ENCODE measurements at regions not wholly inside any gene's neighbourhood (a gene's known extent, or its start where the extent isn't known, plus 50 kb on each side); places are given as distances from the start of the nearest gene placed in this dataset.
"Not testable (repeated sequence)": the region's sequence is repeated elsewhere in the genome, so short reads cannot be mapped to it uniquely, and the experiment has no call there.

DNA sequence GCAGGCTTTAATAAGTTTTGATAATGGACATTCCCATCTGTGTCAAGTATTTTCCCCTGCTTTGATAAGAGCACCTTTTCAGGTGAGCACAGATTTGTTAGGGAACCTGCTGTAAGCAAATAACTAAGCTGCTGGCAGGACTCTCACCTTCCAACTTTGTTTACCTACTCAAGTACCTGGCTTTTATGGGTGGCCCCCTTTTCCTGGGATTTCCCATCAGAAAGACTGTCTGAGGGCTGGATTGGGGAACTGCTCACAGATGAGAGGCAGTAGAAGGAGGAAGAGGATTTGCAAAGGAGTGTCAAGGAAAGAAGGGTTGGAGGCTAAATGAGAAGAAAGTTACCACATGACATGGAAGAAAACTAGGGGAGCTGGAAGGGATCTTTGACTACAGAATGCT, 210.1 kb upstream of the RIMS1 start:
- Histone ChIP-seq H4K91ac (ENCODE audit: low read depth, low read length) (no peak overlapping the region), H2BK120ac (ENCODE audit: insufficient read depth, low read length, poor library complexity) (no peak overlapping the region), H3K27me3 (ENCODE audit: insufficient read depth, low read length) (no peaks in the 10 kb centered on the region), H3K9me3 (ENCODE audit: insufficient read depth, low read depth, low read length) (no peaks in the 10 kb centered on the region), H3K4me3 (ENCODE audit: low read depth, low read length) (no peak overlapping the region), H3K14ac (ENCODE audit: low read length) (no peak overlapping the region), H3K27ac (ENCODE audit: low read depth, low read length) (no peak overlapping the region), H4K8ac (ENCODE audit: low read depth, low read length) (no peak overlapping the region), H2AK5ac (ENCODE audit: low read length) (no peak overlapping the region), H3K9ac (ENCODE audit: low read length) (no peak overlapping the region), H2AFZ (ENCODE audit: insufficient read depth, low read length, poor library complexity) (no peak overlapping the region), H3K79me1 (ENCODE audit: low read length) (no peaks in the 10 kb centered on the region), H2BK12ac (ENCODE audit: low read length) (no peak overlapping the region), H3K23ac (ENCODE audit: low read length) (no peak overlapping the region), H4K12ac (ENCODE audit: low read depth, low read length) (no peak overlapping the region), H3K18ac (ENCODE audit: low read length) (no peak overlapping the region), H2BK5ac (ENCODE audit: low read depth, low read length, poor library complexity) (no peak overlapping the region), H3K36me3 (ENCODE audit: control insufficient read depth in 1 of 2, insufficient read depth in 2 of 2, low read length in 2 of 2) (no peaks in the 10 kb centered on the region), H3K4me1 (ENCODE audit: control insufficient read depth in 1 of 2, insufficient read depth in 2 of 2, low read length in 2 of 2) (no peaks in the 10 kb centered on the region), H3K79me2 (ENCODE audit: control insufficient read depth, insufficient read depth, low read length, poor library complexity) (no peaks in the 10 kb centered on the region), H3K4ac (ENCODE audit: low read depth, low read length) (no peak overlapping the region), H3K4me2 (ENCODE audit: low read length) (no peak overlapping the region)
- DNase-seq: no peak

- no CpG with 5 or more reads among the region's 3 CpGs for WGBS (ENCODE audit: extremely low coverage, insufficient coverage, insufficient read length)
- no peak overlapping the region for H3K18ac ChIP-seq (ENCODE audit: low read length)
- H3K9me3 ChIP-seq (ENCODE audit: insufficient read depth, low read depth, low read length): no peaks in the 10 kb centered on the region
- no peak overlapping the region for H3K4me2 ChIP-seq (ENCODE audit: low read length)
- H4K12ac ChIP-seq (ENCODE audit: low read depth, low read length): no peak overlapping the region
- H2BK120ac ChIP-seq (ENCODE audit: insufficient read depth, low read length, poor library complexity): no peak overlapping the region
- H2BK5ac ChIP-seq (ENCODE audit: low read depth, low read length, poor library complexity): no peak overlapping the region
- no peaks in the 10 kb centered on the region for H3K79me1 ChIP-seq (ENCODE audit: low read length)
- no peak overlapping the region for H3K9ac ChIP-seq (ENCODE audit: low read length)
- no peak overlapping the region for H3K23ac ChIP-seq (ENCODE audit: low read length)
- H3K79me2 ChIP-seq (ENCODE audit: control insufficient read depth, insufficient read depth, low read length, poor library complexity): no peaks in the 10 kb centered on the region
- H3K4me3 ChIP-seq (ENCODE audit: low read depth, low read length): no peak overlapping the region
- H3K27me3 ChIP-seq (ENCODE audit: insufficient read depth, low read length): no peaks in the 10 kb centered on the region
- H2AK5ac ChIP-seq (ENCODE audit: low read length): no peak overlapping the region
- H3K4me1 ChIP-seq (ENCODE audit: control insufficient read depth in 1 of 2, insufficient read depth in 2 of 2, low read length in 2 of 2): no peaks in the 10 kb centered on the region
- no peak for DNase-seq
- H2BK12ac ChIP-seq (ENCODE audit: low read length): no peak overlapping the region
- no peak overlapping the region for H4K91ac ChIP-seq (ENCODE audit: low read depth, low read length)
- H3K4ac ChIP-seq (ENCODE audit: low read depth, low read length): no peak overlapping the region
- H2AFZ ChIP-seq (ENCODE audit: insufficient read depth, low read length, poor library complexity): no peak overlapping the region
- no peak overlapping the region for H3K14ac ChIP-seq (ENCODE audit: low read length)
- no peaks in the 10 kb centered on the region for H3K36me3 ChIP-seq (ENCODE audit: control insufficient read depth in 1 of 2, insufficient read depth in 2 of 2, low read length in 2 of 2)
- H3K27ac ChIP-seq (ENCODE audit: low read depth, low read length): no peak overlapping the region
- H4K8ac ChIP-seq (ENCODE audit: low read depth, low read length): no peak overlapping the region
Observed at GRCh38 chr6:71678091-71678490, 208.3 kb upstream of the RIMS1 start.

DNA sequence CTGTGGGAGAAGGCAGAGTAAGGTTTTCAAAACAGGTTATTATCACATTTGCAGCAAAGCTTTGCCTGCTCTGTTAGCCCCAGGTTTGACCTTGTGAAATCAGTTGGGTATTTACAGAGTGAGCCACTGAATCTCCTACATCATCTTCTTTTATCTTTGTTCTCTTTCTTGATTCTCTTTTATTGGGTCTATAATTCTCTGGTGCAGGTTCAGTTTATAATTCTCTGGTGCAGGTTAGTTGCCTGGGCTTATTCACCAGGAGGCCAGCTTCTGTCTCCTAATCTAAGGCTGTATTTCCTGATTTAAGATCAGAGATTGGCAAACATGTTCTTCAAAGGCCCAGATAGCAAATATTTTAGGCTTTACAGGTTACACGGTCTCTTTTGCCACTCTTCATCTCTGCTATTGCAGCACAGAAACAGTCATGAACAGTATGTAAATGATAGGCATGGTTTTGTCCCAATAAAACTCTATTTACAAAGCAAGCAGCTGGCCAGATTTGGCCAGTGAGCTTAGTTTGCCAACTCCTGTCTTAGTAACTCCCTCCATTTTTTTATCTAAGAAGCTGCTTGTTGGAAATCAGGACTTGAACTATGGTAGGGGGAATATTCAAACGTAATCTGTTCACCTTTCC, 205.0 kb upstream of the RIMS1 start:
- H4K8ac ChIP-seq (ENCODE audit: low read depth, low read length): no peak overlapping the region
- no peak overlapping the region for H3K9ac ChIP-seq (ENCODE audit: low read length)
- H3K4me3 ChIP-seq (ENCODE audit: low read depth, low read length): no peak overlapping the region
- H3K4ac ChIP-seq (ENCODE audit: low read depth, low read length): no peak overlapping the region
- H4K12ac ChIP-seq (ENCODE audit: low read depth, low read length): no peak overlapping the region
- H3K79me1 ChIP-seq (ENCODE audit: low read length): no peaks in the 10 kb centered on the region
- no peaks in the 10 kb centered on the region for H3K27me3 ChIP-seq (ENCODE audit: insufficient read depth, low read length)
- no peak overlapping the region for H3K27ac ChIP-seq (ENCODE audit: low read depth, low read length)
- no peaks in the 10 kb centered on the region for H3K9me3 ChIP-seq (ENCODE audit: insufficient read depth, low read depth, low read length)
- no peak overlapping the region for H4K91ac ChIP-seq (ENCODE audit: low read depth, low read length)
- no peak overlapping the region for H3K23ac ChIP-seq (ENCODE audit: low read length)
- no peak overlapping the region for H2AK5ac ChIP-seq (ENCODE audit: low read length)
- H2BK5ac ChIP-seq (ENCODE audit: low read depth, low read length, poor library complexity): no peak overlapping the region
- H3K4me2 ChIP-seq (ENCODE audit: low read length): no peak overlapping the region
- no peak overlapping the region for H2AFZ ChIP-seq (ENCODE audit: insufficient read depth, low read length, poor library complexity)
- WGBS (ENCODE audit: extremely low coverage, insufficient coverage, insufficient read length): no CpG with 5 or more reads among the region's 2 CpGs
- H3K18ac ChIP-seq (ENCODE audit: low read length): no peak overlapping the region
- no peaks in the 10 kb centered on the region for H3K79me2 ChIP-seq (ENCODE audit: control insufficient read depth, insufficient read depth, low read length, poor library complexity)
- H3K36me3 ChIP-seq (ENCODE audit: control insufficient read depth in 1 of 2, insufficient read depth in 2 of 2, low read length in 2 of 2): no peaks in the 10 kb centered on the region
- H3K4me1 ChIP-seq (ENCODE audit: control insufficient read depth in 1 of 2, insufficient read depth in 2 of 2, low read length in 2 of 2): no peaks in the 10 kb centered on the region
- DNase-seq: no peak
- H2BK12ac ChIP-seq (ENCODE audit: low read length): no peak overlapping the region
- H3K14ac ChIP-seq (ENCODE audit: low read length): no peak overlapping the region
- H2BK120ac ChIP-seq (ENCODE audit: insufficient read depth, low read length, poor library complexity): no peak overlapping the region

GRCh38 chr6:71686021-71686677, 200.2 kb upstream of the RIMS1 start:
- H3K4me2 ChIP-seq (ENCODE audit: low read length); H2BK12ac ChIP-seq (ENCODE audit: low read length); H3K9ac ChIP-seq (ENCODE audit: low read length); H3K79me2 ChIP-seq (ENCODE audit: control insufficient read depth, insufficient read depth, low read length, poor library complexity); H3K4me3 ChIP-seq (ENCODE audit: low read depth, low read length); H2BK120ac ChIP-seq (ENCODE audit: insufficient read depth, low read length, poor library complexity); H3K4me1 ChIP-seq (ENCODE audit: control insufficient read depth in 1 of 2, insufficient read depth in 2 of 2, low read length in 2 of 2); H3K4ac ChIP-seq (ENCODE audit: low read depth, low read length); H4K8ac ChIP-seq (ENCODE audit: low read depth, low read length); H2AK5ac ChIP-seq (ENCODE audit: low read length); H2BK5ac ChIP-seq (ENCODE audit: low read depth, low read length, poor library complexity); H3K27ac ChIP-seq (ENCODE audit: low read depth, low read length); H3K14ac ChIP-seq (ENCODE audit: low read length); H3K23ac ChIP-seq (ENCODE audit: low read length); H2AFZ ChIP-seq (ENCODE audit: insufficient read depth, low read length, poor library complexity); H3K36me3 ChIP-seq (ENCODE audit: control insufficient read depth in 1 of 2, insufficient read depth in 2 of 2, low read length in 2 of 2); H4K91ac ChIP-seq (ENCODE audit: low read depth, low read length); H3K18ac ChIP-seq (ENCODE audit: low read length); DNase-seq; H3K79me1 ChIP-seq (ENCODE audit: low read length); H4K12ac ChIP-seq (ENCODE audit: low read depth, low read length); H3K27me3 ChIP-seq (ENCODE audit: insufficient read depth, low read length); H3K9me3 ChIP-seq (ENCODE audit: insufficient read depth, low read depth, low read length): not testable (repeated sequence)
- no CpG with 5 or more reads among the region's 23 CpGs for WGBS (ENCODE audit: extremely low coverage, insufficient coverage, insufficient read length)
